Mucosa of rectum (tissue), 2 donors: ENCODE measurements at regions not wholly inside any gene's neighbourhood (a gene's known extent, or its start where the extent isn't known, plus 50 kb on each side); places are given as distances from the start of the nearest gene placed in this dataset.

Source experiments
- H3K27ac ChIP-seq, 2 donors: one replicate each; pipeline ENCODE4 v1.7.0; 2013; ENCODE audit warnings: inconsistent platforms in 2 of 2, low read depth in 2 of 2, low read length in 2 of 2
- H3K27me3 ChIP-seq, 2 donors: one replicate each; pipeline ENCODE4 v1.7.0; 2013; ENCODE audit warnings: low read length in 2 of 2; ENCODE audit not compliant: control insufficient read depth in 2 of 2, insufficient read depth in 2 of 2
- H3K36me3 ChIP-seq, 2 donors: one replicate each; pipeline ENCODE4 v1.7.0; 2013; ENCODE audit warnings: low read length in 2 of 2; ENCODE audit not compliant: control insufficient read depth in 2 of 2, insufficient read depth in 2 of 2
- H3K4me1 ChIP-seq, 2 donors: one replicate each; pipeline ENCODE4 v1.7.0; 2013; ENCODE audit warnings: low read length in 2 of 2, mild to moderate bottlenecking in 1 of 2; ENCODE audit not compliant: control insufficient read depth in 2 of 2, insufficient read depth in 2 of 2
- H3K4me3 ChIP-seq, 2 donors: one replicate each; pipeline ENCODE4 v1.7.0; 2013; ENCODE audit warnings: low read length in 2 of 2
- H3K9ac ChIP-seq, 2 donors: one replicate each; pipeline ENCODE4 v1.7.0; 2013; ENCODE audit warnings: low read length in 2 of 2, low read depth in 1 of 2, mild to moderate bottlenecking in 1 of 2
- H3K9me3 ChIP-seq, 2 donors: one replicate each; pipeline ENCODE4 v1.7.0; 2013; ENCODE audit warnings: low read length in 2 of 2; ENCODE audit not compliant: control insufficient read depth in 2 of 2
- donor health status: healthy.
- donor health status: Normal muscosa, but diverticular disease.

DNA sequence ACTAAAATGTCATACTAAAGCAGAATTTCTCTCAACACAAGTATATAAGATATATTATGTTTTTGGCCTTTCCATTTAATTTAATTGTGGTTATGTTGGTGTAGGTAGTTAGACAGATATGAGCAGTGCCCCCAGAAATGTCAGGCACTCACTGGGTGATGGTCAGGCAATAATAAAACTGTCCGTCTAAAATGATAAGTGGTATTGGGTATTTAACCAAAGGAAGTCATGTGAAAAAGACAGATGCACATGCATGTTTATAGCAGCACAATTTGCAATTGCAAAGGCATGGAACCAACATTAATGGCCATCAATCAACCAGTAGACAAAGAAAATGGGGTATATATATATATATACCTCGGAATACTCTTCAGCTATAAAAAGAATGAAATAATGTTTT is 936.6 kb upstream of the SLC39A10 start:
- Histone ChIP-seq H3K4me3 (no peak overlapping the region), H3K4me1 (no peaks in the 10 kb centered on the region), H3K27ac (no peak overlapping the region), H3K9me3 (no peaks in the 10 kb centered on the region), H3K27me3 (no peaks in the 10 kb centered on the region), H3K9ac (no peak overlapping the region), H3K36me3 (no peaks in the 10 kb centered on the region)

DNA sequence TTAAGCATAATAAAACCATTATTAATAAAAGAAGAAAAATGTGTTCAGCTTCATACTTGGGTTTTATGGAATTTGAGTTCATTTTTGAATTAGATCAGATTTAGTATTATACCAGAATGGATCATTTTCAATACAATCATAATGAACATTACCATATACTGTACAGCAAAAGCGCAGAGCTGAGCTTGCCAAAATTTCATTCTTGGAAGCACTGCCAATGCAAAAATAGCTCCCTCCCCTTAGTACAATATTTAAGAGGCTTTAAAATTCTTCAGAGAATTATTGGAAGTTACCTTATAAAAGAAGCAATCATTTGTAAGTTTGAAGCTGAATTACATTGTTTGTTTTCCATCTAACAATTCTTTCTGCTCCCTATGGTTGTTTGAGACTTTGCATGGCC is 938.1 kb upstream of the SLC39A10 start:
- H3K4me3 ChIP-seq, result no peak overlapping the region
- no peaks in the 10 kb centered on the region for H3K9me3 ChIP-seq

DNA sequence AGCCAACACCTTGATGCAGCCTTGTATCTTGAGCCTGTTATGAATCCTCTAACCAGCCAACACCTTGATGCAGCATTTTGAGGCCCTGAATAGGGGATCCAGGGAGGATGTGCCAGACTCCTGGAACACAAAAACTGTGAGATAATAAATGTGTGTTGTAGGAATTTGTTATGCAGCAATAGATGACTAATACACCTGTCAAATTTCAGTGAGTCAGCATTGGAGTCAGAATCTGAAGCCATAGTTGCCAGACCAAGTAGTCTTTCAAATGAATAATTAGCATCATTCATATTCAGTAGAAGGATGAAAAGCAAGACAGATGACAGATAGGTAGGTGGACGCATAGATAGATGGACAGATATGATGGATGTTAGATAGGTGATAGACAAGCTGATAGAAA is 942.5 kb upstream of the SLC39A10 start:
- no peaks in the 10 kb centered on the region for H3K4me1 ChIP-seq
- no peak overlapping the region for H3K9ac ChIP-seq
- H3K4me3 ChIP-seq, result no peak overlapping the region
- H3K9me3 ChIP-seq, result no peaks in the 10 kb centered on the region
- H3K36me3 ChIP-seq, result no peaks in the 10 kb centered on the region
- H3K27ac ChIP-seq, result no peak overlapping the region
- no peaks in the 10 kb centered on the region for H3K27me3 ChIP-seq

More for the DNA sequence above, 938.1 kb upstream of the SLC39A10 start:
- H3K27me3 ChIP-seq, result no peaks in the 10 kb centered on the region
- no peaks in the 10 kb centered on the region for H3K36me3 ChIP-seq
- no peak overlapping the region for H3K27ac ChIP-seq
- no peaks in the 10 kb centered on the region for H3K4me1 ChIP-seq
- no peak overlapping the region for H3K9ac ChIP-seq

DNA sequence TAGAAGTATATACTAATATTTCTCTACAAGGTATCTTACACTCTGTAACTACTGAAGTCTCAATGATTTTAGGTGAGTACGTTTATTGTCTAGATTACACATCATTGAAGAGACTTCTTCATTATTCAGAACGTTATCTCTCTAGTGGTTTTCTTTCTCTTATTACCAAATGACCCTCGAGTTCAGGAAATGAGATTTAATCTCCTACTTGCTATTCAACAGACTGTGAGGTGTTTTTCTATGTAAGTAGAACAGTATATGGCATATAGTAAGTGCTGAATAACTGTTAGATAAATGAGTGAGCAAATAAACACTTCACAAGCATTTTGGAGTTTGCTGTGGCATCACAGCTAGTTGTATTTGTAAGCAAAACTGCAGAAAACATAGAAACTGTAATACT is 947.2 kb upstream of the SLC39A10 start:
- Histone ChIP-seq H3K9me3 (no peaks in the 10 kb centered on the region), H3K4me1 (no peaks in the 10 kb centered on the region), H3K27me3 (no peaks in the 10 kb centered on the region), H3K4me3 (no peak overlapping the region), H3K36me3 (no peaks in the 10 kb centered on the region), H3K9ac (no peak overlapping the region), H3K27ac (no peak overlapping the region)

DNA sequence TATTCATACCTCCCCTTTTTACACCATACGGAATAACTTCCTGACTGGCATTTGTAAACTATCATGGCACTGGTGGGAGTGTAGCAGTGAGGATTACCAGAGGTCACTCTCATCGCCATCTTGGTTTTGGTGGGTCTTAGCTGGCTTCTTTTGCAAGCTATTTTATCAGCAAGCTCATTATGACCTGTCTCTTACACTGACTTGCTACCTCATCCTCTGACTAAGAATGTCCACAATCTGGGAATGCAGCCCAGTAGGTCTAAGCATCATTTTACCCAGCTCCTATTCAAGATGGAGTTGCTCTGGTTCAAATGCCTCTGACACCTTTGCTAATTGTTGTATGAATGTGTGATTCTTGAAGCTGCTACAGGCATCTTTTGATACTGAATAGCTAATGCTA is 950.8 kb upstream of the SLC39A10 start:
- H3K27ac ChIP-seq, result no peak overlapping the region
- no peaks in the 10 kb centered on the region for H3K27me3 ChIP-seq
- H3K36me3 ChIP-seq, result no peaks in the 10 kb centered on the region
- no peaks in the 10 kb centered on the region for H3K9me3 ChIP-seq
- H3K9ac ChIP-seq, result no peak overlapping the region
- H3K4me3 ChIP-seq, result no peak overlapping the region
- H3K4me1 ChIP-seq, result no peaks in the 10 kb centered on the region

DNA sequence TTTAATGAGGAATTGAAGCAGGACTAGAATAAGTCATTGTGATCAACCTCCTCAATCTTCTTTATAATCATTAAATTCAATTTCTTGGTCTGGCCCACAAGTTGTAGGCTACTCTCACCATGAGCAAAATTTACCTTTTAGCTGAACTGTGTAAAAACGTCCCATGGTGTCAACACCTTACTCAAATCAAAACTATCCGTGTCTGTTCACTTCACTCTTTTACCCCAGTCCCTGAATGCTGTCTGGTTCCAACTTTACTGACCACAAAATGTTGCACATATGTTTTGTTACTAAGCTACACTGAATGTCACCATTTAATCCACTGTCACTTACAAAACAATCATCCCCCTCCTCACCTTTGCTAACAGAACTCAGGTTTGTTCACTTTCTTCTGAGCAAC is 951.6 kb upstream of the SLC39A10 start:
- no peak overlapping the region for H3K27ac ChIP-seq
- no peak overlapping the region for H3K9ac ChIP-seq
- H3K9me3 ChIP-seq, result no peaks in the 10 kb centered on the region
- no peaks in the 10 kb centered on the region for H3K36me3 ChIP-seq
- no peak overlapping the region for H3K4me3 ChIP-seq
- no peaks in the 10 kb centered on the region for H3K4me1 ChIP-seq
- no peaks in the 10 kb centered on the region for H3K27me3 ChIP-seq

DNA sequence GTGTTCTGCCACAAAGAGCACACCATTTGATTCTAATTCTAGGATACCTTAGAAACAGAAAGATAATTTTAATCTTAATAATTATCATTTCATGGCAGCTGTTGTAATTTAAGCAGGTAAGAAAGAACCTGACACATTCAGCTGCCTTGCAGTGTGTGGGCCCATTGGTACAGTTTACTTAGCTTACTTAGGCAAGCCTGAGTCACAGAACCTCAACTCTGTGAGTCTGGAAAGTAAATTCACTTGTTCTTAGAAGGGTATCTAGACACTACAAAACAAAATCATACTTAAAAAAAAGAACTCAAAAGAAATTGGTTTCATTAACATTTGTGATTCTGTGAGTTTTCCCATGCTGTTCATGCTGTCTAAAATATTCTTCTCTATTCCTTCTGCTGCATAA is 956.3 kb upstream of the SLC39A10 start:
- Histone ChIP-seq H3K4me1 (no peaks in the 10 kb centered on the region), H3K36me3 (no peaks in the 10 kb centered on the region), H3K27ac (no peak overlapping the region), H3K9ac (no peak overlapping the region), H3K27me3 (no peaks in the 10 kb centered on the region), H3K4me3 (no peak overlapping the region), H3K9me3 (no peaks in the 10 kb centered on the region)

DNA sequence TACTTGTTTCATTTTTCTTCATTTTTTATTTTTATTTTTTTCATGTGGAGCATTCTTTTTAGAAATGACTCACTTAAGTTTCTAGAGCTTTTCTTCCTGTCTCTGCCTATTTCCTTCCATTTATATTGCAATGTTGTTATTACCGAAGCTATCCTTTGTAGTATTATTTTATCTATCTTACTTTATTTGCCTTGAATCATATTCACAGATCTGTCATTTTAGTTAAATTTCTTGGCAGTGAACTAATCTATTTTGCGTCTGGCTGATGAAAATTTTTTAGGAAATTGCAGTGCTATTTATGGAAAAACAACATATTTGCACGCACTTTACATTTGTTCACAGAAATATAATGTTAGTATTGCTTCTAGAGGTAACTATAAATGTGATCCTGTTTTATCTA is 956.9 kb upstream of the SLC39A10 start:
- no peak overlapping the region for H3K27ac ChIP-seq
- H3K36me3 ChIP-seq, result no peaks in the 10 kb centered on the region
- no peaks in the 10 kb centered on the region for H3K27me3 ChIP-seq
- no peaks in the 10 kb centered on the region for H3K4me1 ChIP-seq
- no peaks in the 10 kb centered on the region for H3K9me3 ChIP-seq
- H3K4me3 ChIP-seq, result no peak overlapping the region
- no peak overlapping the region for H3K9ac ChIP-seq

DNA sequence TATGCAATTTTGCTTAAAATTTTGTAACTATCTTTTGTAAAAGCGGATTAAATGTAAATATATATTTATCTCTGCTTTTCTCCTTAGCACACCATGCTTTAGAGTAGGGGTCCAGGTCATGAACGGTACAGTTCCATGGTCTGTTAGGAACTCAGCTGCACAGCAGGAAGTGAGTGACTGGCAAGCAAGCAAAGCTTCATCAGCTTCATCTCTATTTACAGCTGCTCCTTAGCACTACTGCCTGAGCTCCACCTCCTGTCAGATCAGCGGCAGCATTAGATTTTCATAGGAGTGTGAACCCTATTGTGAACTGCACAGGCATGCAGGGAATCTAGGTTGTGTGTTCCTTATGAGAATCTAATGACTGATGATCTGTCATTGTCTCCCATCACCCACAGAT is 959.0 kb upstream of the SLC39A10 start:
- H3K36me3 ChIP-seq, result no peaks in the 10 kb centered on the region
- H3K27me3 ChIP-seq, result no peaks in the 10 kb centered on the region
- no peak overlapping the region for H3K4me3 ChIP-seq
- no peak overlapping the region for H3K9ac ChIP-seq
- no peaks in the 10 kb centered on the region for H3K9me3 ChIP-seq
- H3K4me1 ChIP-seq, result no peaks in the 10 kb centered on the region
- H3K27ac ChIP-seq, result no peak overlapping the region

DNA sequence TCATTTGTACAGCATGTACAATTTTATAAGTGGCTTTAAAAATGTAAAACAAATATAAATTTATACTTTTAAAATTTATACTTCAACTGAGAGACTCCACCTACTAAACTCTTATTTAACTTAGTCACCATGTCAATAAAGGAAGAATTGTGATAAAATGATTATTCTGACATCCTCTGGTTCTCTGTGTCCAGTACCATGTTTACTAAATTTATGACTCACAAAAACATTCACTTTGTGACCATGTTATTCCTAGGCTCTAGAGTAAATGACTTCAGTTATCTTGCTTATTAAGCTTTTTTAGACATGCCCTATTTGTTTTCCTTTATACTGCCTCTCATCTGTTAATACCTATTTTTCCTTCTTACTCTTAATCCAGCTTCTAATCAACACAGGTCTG is 959.6 kb upstream of the SLC39A10 start:
- Histone ChIP-seq H3K4me1 (no peaks in the 10 kb centered on the region), H3K36me3 (no peaks in the 10 kb centered on the region), H3K27ac (no peak overlapping the region), H3K4me3 (no peak overlapping the region), H3K9me3 (no peaks in the 10 kb centered on the region), H3K27me3 (no peaks in the 10 kb centered on the region), H3K9ac (no peak overlapping the region)

DNA sequence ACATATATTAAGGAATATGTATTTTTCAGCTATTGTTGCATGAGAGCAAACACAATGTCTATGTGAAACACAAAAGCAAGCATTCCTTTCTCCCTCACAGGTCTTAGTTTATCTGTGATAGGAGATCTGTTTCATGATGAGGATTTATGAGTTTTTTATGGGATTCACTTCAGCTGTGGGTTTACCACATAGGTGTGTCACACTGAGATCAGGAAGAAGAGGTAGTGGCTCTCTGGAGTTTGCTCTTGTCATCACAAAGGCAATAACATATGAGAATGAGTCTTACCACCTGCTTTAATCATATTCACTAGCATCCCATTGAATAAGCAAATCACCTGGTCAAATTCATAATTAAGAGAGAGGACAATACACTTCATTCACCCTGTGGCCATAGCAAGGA is 960.3 kb upstream of the SLC39A10 start:
- no peak overlapping the region for H3K4me3 ChIP-seq
- no peaks in the 10 kb centered on the region for H3K4me1 ChIP-seq
- H3K27me3 ChIP-seq, result no peaks in the 10 kb centered on the region

More for the DNA sequence above, 960.3 kb upstream of the SLC39A10 start:
- no peak overlapping the region for H3K9ac ChIP-seq
- no peaks in the 10 kb centered on the region for H3K9me3 ChIP-seq
- H3K27ac ChIP-seq, result no peak overlapping the region
- H3K36me3 ChIP-seq, result no peaks in the 10 kb centered on the region
